Endothelial cell (in vitro differentiated cells): ENCODE measurements at regions not wholly inside any gene's neighbourhood (a gene's known extent, or its start where the extent isn't known, plus 50 kb on each side); places are given as distances from the start of the nearest gene placed in this dataset.

ENCODE experiments used
- DNase-seq: peaks from one replicate; pipeline ENCODE4 v3.0.0; 2021; ENCODE audit warnings: low spot score
- H3K27ac Mint-ChIP-seq: one replicate; pipeline ENCODE4 v1.8.0; 2021; ENCODE audit warnings: mixed read lengths, inconsistent platforms; ENCODE audit not compliant: unreplicated experiment
- H3K27me3 Mint-ChIP-seq: one replicate; pipeline ENCODE4 v1.8.0; 2021; ENCODE audit warnings: mild to moderate bottlenecking, moderate library complexity, mixed read lengths, inconsistent platforms; ENCODE audit not compliant: unreplicated experiment
- H3K36me3 Mint-ChIP-seq: one replicate; pipeline ENCODE4 v1.8.0; 2021; ENCODE audit warnings: mild to moderate bottlenecking, low read depth, mixed read lengths, inconsistent platforms; ENCODE audit not compliant: unreplicated experiment
- H3K4me1 Mint-ChIP-seq: one replicate; pipeline ENCODE4 v1.8.0; 2021; ENCODE audit warnings: mild to moderate bottlenecking, mixed read lengths, inconsistent platforms; ENCODE audit not compliant: unreplicated experiment
- H3K4me3 Mint-ChIP-seq: one replicate; pipeline ENCODE4 v1.8.0; 2021; ENCODE audit warnings: mild to moderate bottlenecking, mixed read lengths, inconsistent platforms; ENCODE audit not compliant: unreplicated experiment
- H3K9me3 Mint-ChIP-seq: one replicate; pipeline ENCODE4 v1.8.0; 2021; ENCODE audit warnings: mixed read lengths, inconsistent platforms; ENCODE audit not compliant: unreplicated experiment
- TF ChIP-seq, protein P1 (sequence below): fragments of 200-600 bp; sonication (generic); IDR thresholded peaks from one replicate; pipeline ENCODE4 v1.5.0; 2021; ENCODE audit warnings: antibody characterized with exemption; ENCODE audit not compliant: unreplicated experiment

- Mint-ChIP-seq H3K9me3 (no peaks in the 10 kb centered on the region), H3K4me3 (no peak overlapping the region), H3K27ac (no peak overlapping the region), H3K36me3 (peaks cover 8% of the 10 kb centered on the region), H3K4me1 (no peaks in the 10 kb centered on the region), H3K27me3 (peaks cover 6% of the 10 kb centered on the region)
- DNase-seq, result no peak
- TF ChIP-seq, protein P1, sequence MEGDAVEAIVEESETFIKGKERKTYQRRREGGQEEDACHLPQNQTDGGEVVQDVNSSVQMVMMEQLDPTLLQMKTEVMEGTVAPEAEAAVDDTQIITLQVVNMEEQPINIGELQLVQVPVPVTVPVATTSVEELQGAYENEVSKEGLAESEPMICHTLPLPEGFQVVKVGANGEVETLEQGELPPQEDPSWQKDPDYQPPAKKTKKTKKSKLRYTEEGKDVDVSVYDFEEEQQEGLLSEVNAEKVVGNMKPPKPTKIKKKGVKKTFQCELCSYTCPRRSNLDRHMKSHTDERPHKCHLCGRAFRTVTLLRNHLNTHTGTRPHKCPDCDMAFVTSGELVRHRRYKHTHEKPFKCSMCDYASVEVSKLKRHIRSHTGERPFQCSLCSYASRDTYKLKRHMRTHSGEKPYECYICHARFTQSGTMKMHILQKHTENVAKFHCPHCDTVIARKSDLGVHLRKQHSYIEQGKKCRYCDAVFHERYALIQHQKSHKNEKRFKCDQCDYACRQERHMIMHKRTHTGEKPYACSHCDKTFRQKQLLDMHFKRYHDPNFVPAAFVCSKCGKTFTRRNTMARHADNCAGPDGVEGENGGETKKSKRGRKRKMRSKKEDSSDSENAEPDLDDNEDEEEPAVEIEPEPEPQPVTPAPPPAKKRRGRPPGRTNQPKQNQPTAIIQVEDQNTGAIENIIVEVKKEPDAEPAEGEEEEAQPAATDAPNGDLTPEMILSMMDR, result no peak
Observed at GRCh38 chr10:14468023-14468441, 137.3 kb upstream of the FRMD4A start.

- Mint-ChIP-seq H3K4me1 (peaks cover 4% of the 10 kb centered on the region), H3K4me3 (no peak overlapping the region), H3K9me3 (no peaks in the 10 kb centered on the region), H3K27ac (no peak overlapping the region), H3K36me3 (peaks cover 10% of the 10 kb centered on the region), H3K27me3 (peaks cover 1% of the 10 kb centered on the region)
- TF ChIP-seq, protein P1, result no peak
- no peak for DNase-seq
Observed at GRCh38 chr10:14466257-14466656, 135.5 kb upstream of the FRMD4A start.

GRCh38 chr10:14460447-14460846 lies 129.7 kb upstream of the FRMD4A start:
- Mint-ChIP-seq H3K9me3 (peaks cover 9% of the 10 kb centered on the region), H3K27ac (no peak overlapping the region), H3K27me3 (no peaks in the 10 kb centered on the region), H3K36me3 (peaks cover 15% of the 10 kb centered on the region), H3K4me1 (peaks cover 12% of the 10 kb centered on the region), H3K4me3 (no peak overlapping the region)
- DNase-seq, result no peak
- TF ChIP-seq, protein P1, result no peak

DNA sequence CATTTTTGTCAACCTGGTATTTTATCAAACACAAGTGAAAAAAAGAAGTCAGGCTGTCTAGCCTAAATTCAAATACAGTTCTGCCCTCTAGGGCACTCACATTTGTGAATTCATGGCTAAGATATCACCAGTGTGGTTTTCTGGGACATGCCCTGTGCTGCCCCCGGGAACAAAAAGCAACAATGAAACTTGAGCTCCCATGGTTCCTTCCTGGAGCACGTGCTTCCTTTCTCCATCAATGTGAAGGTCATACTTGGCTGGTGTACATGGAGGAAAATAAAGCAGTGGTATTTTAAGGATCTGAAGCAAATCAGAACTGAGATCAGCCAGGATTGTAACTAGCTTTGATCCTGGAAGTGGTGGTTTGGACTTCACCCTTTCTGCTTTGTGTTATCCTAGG lies 128.9 kb upstream of the FRMD4A start:
- H3K9me3 Mint-ChIP-seq, result peaks cover 9% of the 10 kb centered on the region
- peaks cover 15% of the 10 kb centered on the region for H3K36me3 Mint-ChIP-seq
- H3K4me3 Mint-ChIP-seq, result no peak overlapping the region
- DNase-seq, result no peak
- TF ChIP-seq, protein P1, result no peak
- peaks cover 12% of the 10 kb centered on the region for H3K4me1 Mint-ChIP-seq
- H3K27ac Mint-ChIP-seq, result no peak overlapping the region
- H3K27me3 Mint-ChIP-seq, result no peaks in the 10 kb centered on the region

GRCh38 chr10:14456870-14457266 lies 126.1 kb upstream of the FRMD4A start:
- Mint-ChIP-seq H3K4me1 (peaks cover 12% of the 10 kb centered on the region), H3K36me3 (peaks cover 12% of the 10 kb centered on the region), H3K27me3 (no peaks in the 10 kb centered on the region), H3K9me3 (peaks cover 9% of the 10 kb centered on the region), H3K27ac (no peak overlapping the region), H3K4me3 (no peak overlapping the region)
- no peak for DNase-seq
- TF ChIP-seq, protein P1, result no peak
